Endothelial cell (in vitro differentiated cells): ENCODE measurements at regions not wholly inside any gene's neighbourhood (a gene's known extent, or its start where the extent isn't known, plus 50 kb on each side); places are given as distances from the start of the nearest gene placed in this dataset.

Source experiments
- DNase-seq: peaks from one replicate; pipeline ENCODE4 v3.0.0; 2021; ENCODE audit warnings: low spot score
- H3K27ac Mint-ChIP-seq: one replicate; pipeline ENCODE4 v1.8.0; 2021; ENCODE audit warnings: mixed read lengths, inconsistent platforms; ENCODE audit not compliant: unreplicated experiment
- H3K27me3 Mint-ChIP-seq: one replicate; pipeline ENCODE4 v1.8.0; 2021; ENCODE audit warnings: mild to moderate bottlenecking, moderate library complexity, mixed read lengths, inconsistent platforms; ENCODE audit not compliant: unreplicated experiment
- H3K36me3 Mint-ChIP-seq: one replicate; pipeline ENCODE4 v1.8.0; 2021; ENCODE audit warnings: mild to moderate bottlenecking, low read depth, mixed read lengths, inconsistent platforms; ENCODE audit not compliant: unreplicated experiment
- H3K4me1 Mint-ChIP-seq: one replicate; pipeline ENCODE4 v1.8.0; 2021; ENCODE audit warnings: mild to moderate bottlenecking, mixed read lengths, inconsistent platforms; ENCODE audit not compliant: unreplicated experiment
- H3K4me3 Mint-ChIP-seq: one replicate; pipeline ENCODE4 v1.8.0; 2021; ENCODE audit warnings: mild to moderate bottlenecking, mixed read lengths, inconsistent platforms; ENCODE audit not compliant: unreplicated experiment
- H3K9me3 Mint-ChIP-seq: one replicate; pipeline ENCODE4 v1.8.0; 2021; ENCODE audit warnings: mixed read lengths, inconsistent platforms; ENCODE audit not compliant: unreplicated experiment
- CTCF ChIP-seq: fragments of 200-600 bp; sonication (generic); IDR thresholded peaks from one replicate; pipeline ENCODE4 v1.5.0; 2021; ENCODE audit warnings: antibody characterized with exemption; ENCODE audit not compliant: unreplicated experiment

GRCh38 chr6:82679232-82679631 is 315.6 kb downstream of the TPBG start:
- no peak overlapping the region for H3K27ac Mint-ChIP-seq
- H3K36me3 Mint-ChIP-seq: peaks cover 5% of the 10 kb centered on the region
- no peak for DNase-seq
- H3K4me1 Mint-ChIP-seq: no peaks in the 10 kb centered on the region
- no peaks in the 10 kb centered on the region for H3K9me3 Mint-ChIP-seq
- no peaks in the 10 kb centered on the region for H3K27me3 Mint-ChIP-seq
- H3K4me3 Mint-ChIP-seq: no peak overlapping the region
- no peak for TF ChIP-seq CTCF

- peaks cover 5% of the 10 kb centered on the region for H3K36me3 Mint-ChIP-seq
Observed at GRCh38 chr6:82680192-82680591, 316.6 kb downstream of the TPBG start.

GRCh38 chr6:82681119-82681714 is 317.6 kb downstream of the TPBG start:
- Mint-ChIP-seq H3K27ac (no peak overlapping the region), H3K9me3 (no peaks in the 10 kb centered on the region), H3K36me3 (peaks cover 5% of the 10 kb centered on the region), H3K4me3 (no peak overlapping the region), H3K4me1 (no peaks in the 10 kb centered on the region), H3K27me3 (no peaks in the 10 kb centered on the region)
- DNase-seq: no peak
- TF ChIP-seq CTCF: no peak

More at GRCh38 chr6:82680192-82680591, 316.6 kb downstream of the TPBG start:
- Mint-ChIP-seq H3K27me3 (no peaks in the 10 kb centered on the region), H3K4me3 (no peak overlapping the region), H3K4me1 (no peaks in the 10 kb centered on the region), H3K9me3 (no peaks in the 10 kb centered on the region), H3K27ac (no peak overlapping the region)
- no peak for TF ChIP-seq CTCF
- no peak for DNase-seq

- no peak for TF ChIP-seq CTCF
- Mint-ChIP-seq H3K4me3 (no peak overlapping the region), H3K36me3 (no peaks in the 10 kb centered on the region), H3K27me3 (no peaks in the 10 kb centered on the region), H3K27ac (no peak overlapping the region), H3K9me3 (no peaks in the 10 kb centered on the region), H3K4me1 (peaks cover 2% of the 10 kb centered on the region)
- DNase-seq: no peak
Observed at GRCh38 chr6:82686719-82687118, 323.1 kb downstream of the TPBG start.

DNA sequence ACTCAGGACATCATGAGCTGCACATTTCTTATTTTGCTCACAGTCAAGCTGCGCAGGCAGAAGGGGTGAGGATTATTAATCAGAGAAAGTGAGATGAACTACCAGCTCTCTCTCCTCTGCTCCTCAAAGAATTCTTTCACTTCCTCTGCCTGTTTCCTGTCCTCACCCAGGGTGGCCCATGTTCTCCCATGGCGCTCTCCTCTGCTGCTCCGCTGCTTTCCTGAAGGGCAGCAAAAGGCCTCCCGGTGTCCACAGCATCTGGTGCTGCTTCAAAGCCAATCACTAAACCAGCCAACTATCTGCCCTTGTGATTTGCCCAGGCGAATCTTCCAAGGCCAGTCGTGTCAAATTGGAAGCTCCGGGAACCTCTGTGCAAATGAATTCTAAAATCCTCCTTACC is 324.2 kb downstream of the TPBG start:
- Mint-ChIP-seq H3K36me3 (no peaks in the 10 kb centered on the region), H3K9me3 (no peaks in the 10 kb centered on the region), H3K4me3 (no peak overlapping the region), H3K4me1 (peaks cover 2% of the 10 kb centered on the region), H3K27ac (no peak overlapping the region), H3K27me3 (no peaks in the 10 kb centered on the region)
- no peak for DNase-seq
- no peak for TF ChIP-seq CTCF
